WTC11 (cell line): ENCODE measurements at regions not wholly inside any gene's neighbourhood (a gene's known extent, or its start where the extent isn't known, plus 50 kb on each side); places are given as distances from the start of the nearest gene placed in this dataset.

ENCODE experiments used
- CREB1 ChIP-seq: sonication (generic); formaldehyde crosslinking; IDR thresholded peaks from 2 replicates; pipeline ENCODE4 v1.8.0; 2023; ENCODE audit warnings: mild to moderate bottlenecking, missing genetic modification reagents
- CTCF ChIP-seq: fragments of 200-600 bp; IDR thresholded peaks from 2 replicates; pipeline ENCODE4 v1.8.0; 2022; ENCODE audit warnings: antibody characterized with exemption
- JUN ChIP-seq: sonication (generic); formaldehyde crosslinking; IDR thresholded peaks from 2 replicates; pipeline ENCODE4 v1.8.0; 2023; ENCODE audit warnings: mild to moderate bottlenecking, missing genetic modification reagents
- MAX ChIP-seq: sonication (generic); formaldehyde crosslinking; IDR thresholded peaks from 2 replicates; pipeline ENCODE4 v1.8.0; 2022; ENCODE audit warnings: mild to moderate bottlenecking, missing genetic modification reagents
- ZBTB43 ChIP-seq: sonication (generic); formaldehyde crosslinking; IDR thresholded peaks from 2 replicates; pipeline ENCODE4 v1.8.1; 2023; ENCODE audit warnings: mild to moderate bottlenecking, missing genetic modification reagents
- ZNF138 ChIP-seq: sonication (generic); formaldehyde crosslinking; conservative IDR thresholded peaks from 2 replicates; pipeline ENCODE4 v1.8.1; 2022; ENCODE audit warnings: mild to moderate bottlenecking, moderate library complexity, missing genetic modification reagents

- TF ChIP-seq MAX (CRISPR knock-in tag) (no peak), ZBTB43 (CRISPR knock-in tag) (no peak), CTCF (no peak), ZNF138 (no peak), CREB1 (no peak), JUN (no peak)
Measured at GRCh38 chr14:86639666-86640065, 1109.7 kb downstream of the FLRT2 start.
